Panc1 (cell line): ENCODE measurements at regions not wholly inside any gene's neighbourhood (a gene's known extent, or its start where the extent isn't known, plus 50 kb on each side); places are given as distances from the start of the nearest gene placed in this dataset.
A peak's percentile ranks its signal among the peaks of the same experiment; 100 is the strongest.

ENCODE experiments used
- ATAC-seq: fragments of 200-7000 bp; cut with Tn5 transposase; 2 replicates; pipeline ENCODE4 v1.9.1; 2020; ENCODE audit warnings: mild to moderate bottlenecking, moderate library complexity
- BruUV-seq: library from RNA; stranded (reverse); fragments of 400-500 nt; replicated peaks from 2 replicates; lab custom pipeline; 2021; lab: Mats Ljungman, UMichigan
- CTCF ChIA-PET: fragments of 300-600 bp; sonication (Branson Sonifier 250); formaldehyde crosslinking; loops from one replicate; lab custom pipeline; 2022; ENCODE audit warnings: antibody characterized with exemption; lab: Charles Lee
- POLR2A ChIA-PET: fragments of 300-600 bp; sonication (Branson Sonifier 250); formaldehyde crosslinking; loops from one replicate; lab custom pipeline; 2022; ENCODE audit warnings: antibody characterized with exemption; lab: Charles Lee
- DNase-seq: peaks from one replicate; pipeline ENCODE4 v3.0.0-alpha.2; 2010; ENCODE audit warnings: low read depth, low spot score
- H3K27ac ChIP-seq: 2 replicates; pipeline ENCODE4 v1.5.1; 2011; ENCODE audit warnings: mild to moderate bottlenecking, low read length, inconsistent platforms
- H3K27me3 ChIP-seq: fragments of 200-500 bp; sonication (Bioruptor generic); 2 replicates; pipeline ENCODE4 v1.6.0; 2014; ENCODE audit warnings: low read length, inconsistent platforms; ENCODE audit not compliant: control insufficient read depth, insufficient read depth
- H3K36me3 ChIP-seq: fragments of 200-500 bp; sonication (Bioruptor generic); 2 replicates; pipeline ENCODE4 v1.5.1; 2014; ENCODE audit warnings: inconsistent platforms, mild to moderate bottlenecking, low read length, moderate library complexity; ENCODE audit not compliant: control insufficient read depth, insufficient read depth
- H3K4me1 ChIP-seq: 2 replicates; pipeline ENCODE4 v1.5.1; 2011; ENCODE audit warnings: inconsistent platforms, mild to moderate bottlenecking, low read length, moderate library complexity; ENCODE audit not compliant: control insufficient read depth, insufficient read depth
- H3K4me3 ChIP-seq, 2 experiments: 2 replicates each; pipeline ENCODE4 v1.5.1; 2011 to 2012; ENCODE audit warnings: low read depth in 2 of 2, low read length in 2 of 2, mild to moderate bottlenecking in 2 of 2, inconsistent platforms in 1 of 2, moderate library complexity in 1 of 2
- H3K9me3 ChIP-seq: fragments of 200-500 bp; sonication (Bioruptor generic); 2 replicates; pipeline ENCODE4 v1.5.1; 2014; ENCODE audit warnings: low read depth, mild to moderate bottlenecking, inconsistent platforms, low read length, moderate library complexity; ENCODE audit not compliant: control insufficient read depth, insufficient read depth
- POLR2AphosphoS5 ChIP-seq: IDR thresholded peaks from 2 replicates; pipeline ENCODE4 v1.6.1; 2012; ENCODE audit warnings: mild to moderate bottlenecking, low read depth, low read length, moderate library complexity
- SIN3A ChIP-seq: IDR thresholded peaks from 2 replicates; pipeline ENCODE4 v1.6.1; 2012; ENCODE audit warnings: low read depth, mild to moderate bottlenecking, low read length, moderate library complexity, borderline replicate concordance; ENCODE audit not compliant: insufficient read depth
- TCF7L2 ChIP-seq: IDR thresholded peaks from 2 replicates; pipeline ENCODE4 v1.6.1; 2011; ENCODE audit warnings: mild to moderate bottlenecking, low read depth, low read length, inconsistent platforms
- in situ Hi-C: cut with HindIII; loops from 2 replicates; pipeline ENCODE4 v1.10.0; 2016; ENCODE audit warnings: low sequenced_read_pairs, low pct_unique_long_range_greater_than_20kb
- intact Hi-C: fragments of 100-400 bp; cut with micrococcal nuclease; formaldehyde crosslinking; loops from one replicate; pipeline ENCODE4 v1.10.0; 2022; ENCODE audit not compliant: unreplicated experiment
- TF ChIP-seq, protein P1 (sequence below): fragments of 450-650 bp; IDR thresholded peaks from 2 replicates; pipeline ENCODE4 v1.5.1; 2017; ENCODE audit warnings: mild to moderate bottlenecking
- TF ChIP-seq, protein P2 (sequence below), 2 experiments: IDR thresholded peaks; 2 replicates each; pipeline ENCODE4 v1.6.1; 2011 to 2012; ENCODE audit warnings: low read depth in 2 of 2, control low read depth in 1 of 2, low read length in 1 of 2, mild to moderate bottlenecking in 1 of 2, moderate library complexity in 1 of 2; ENCODE audit not compliant: insufficient read depth in 1 of 2

DNA sequence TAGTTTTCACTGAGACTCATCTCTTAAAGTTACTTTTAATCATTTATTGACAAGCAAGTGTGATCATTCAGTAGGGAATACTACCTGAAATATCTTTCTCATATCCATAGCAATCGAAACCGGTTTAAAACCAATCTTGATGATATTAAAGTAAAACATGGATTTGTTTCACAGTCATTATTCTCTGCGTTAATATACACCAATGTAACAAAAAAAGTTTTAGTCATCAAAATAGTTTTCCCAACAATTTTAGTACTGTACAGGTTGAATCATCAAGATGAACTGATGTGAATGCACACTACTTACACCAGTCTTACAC is 137.0 kb upstream of the KRAS start:
- DNase-seq (no peak), ATAC-seq (no peak)
- H3K36me3 ChIP-seq = no peaks in the 10 kb centered on the region
- BruUV-seq = no TSS peak
- TF ChIP-seq POLR2AphosphoS5 (no peak), SIN3A (no peak), TCF7L2 (no peak)
- TF ChIP-seq, protein P1, sequence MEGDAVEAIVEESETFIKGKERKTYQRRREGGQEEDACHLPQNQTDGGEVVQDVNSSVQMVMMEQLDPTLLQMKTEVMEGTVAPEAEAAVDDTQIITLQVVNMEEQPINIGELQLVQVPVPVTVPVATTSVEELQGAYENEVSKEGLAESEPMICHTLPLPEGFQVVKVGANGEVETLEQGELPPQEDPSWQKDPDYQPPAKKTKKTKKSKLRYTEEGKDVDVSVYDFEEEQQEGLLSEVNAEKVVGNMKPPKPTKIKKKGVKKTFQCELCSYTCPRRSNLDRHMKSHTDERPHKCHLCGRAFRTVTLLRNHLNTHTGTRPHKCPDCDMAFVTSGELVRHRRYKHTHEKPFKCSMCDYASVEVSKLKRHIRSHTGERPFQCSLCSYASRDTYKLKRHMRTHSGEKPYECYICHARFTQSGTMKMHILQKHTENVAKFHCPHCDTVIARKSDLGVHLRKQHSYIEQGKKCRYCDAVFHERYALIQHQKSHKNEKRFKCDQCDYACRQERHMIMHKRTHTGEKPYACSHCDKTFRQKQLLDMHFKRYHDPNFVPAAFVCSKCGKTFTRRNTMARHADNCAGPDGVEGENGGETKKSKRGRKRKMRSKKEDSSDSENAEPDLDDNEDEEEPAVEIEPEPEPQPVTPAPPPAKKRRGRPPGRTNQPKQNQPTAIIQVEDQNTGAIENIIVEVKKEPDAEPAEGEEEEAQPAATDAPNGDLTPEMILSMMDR = no peak; the same call in none of the 2 replicates
- TF ChIP-seq, protein P2, sequence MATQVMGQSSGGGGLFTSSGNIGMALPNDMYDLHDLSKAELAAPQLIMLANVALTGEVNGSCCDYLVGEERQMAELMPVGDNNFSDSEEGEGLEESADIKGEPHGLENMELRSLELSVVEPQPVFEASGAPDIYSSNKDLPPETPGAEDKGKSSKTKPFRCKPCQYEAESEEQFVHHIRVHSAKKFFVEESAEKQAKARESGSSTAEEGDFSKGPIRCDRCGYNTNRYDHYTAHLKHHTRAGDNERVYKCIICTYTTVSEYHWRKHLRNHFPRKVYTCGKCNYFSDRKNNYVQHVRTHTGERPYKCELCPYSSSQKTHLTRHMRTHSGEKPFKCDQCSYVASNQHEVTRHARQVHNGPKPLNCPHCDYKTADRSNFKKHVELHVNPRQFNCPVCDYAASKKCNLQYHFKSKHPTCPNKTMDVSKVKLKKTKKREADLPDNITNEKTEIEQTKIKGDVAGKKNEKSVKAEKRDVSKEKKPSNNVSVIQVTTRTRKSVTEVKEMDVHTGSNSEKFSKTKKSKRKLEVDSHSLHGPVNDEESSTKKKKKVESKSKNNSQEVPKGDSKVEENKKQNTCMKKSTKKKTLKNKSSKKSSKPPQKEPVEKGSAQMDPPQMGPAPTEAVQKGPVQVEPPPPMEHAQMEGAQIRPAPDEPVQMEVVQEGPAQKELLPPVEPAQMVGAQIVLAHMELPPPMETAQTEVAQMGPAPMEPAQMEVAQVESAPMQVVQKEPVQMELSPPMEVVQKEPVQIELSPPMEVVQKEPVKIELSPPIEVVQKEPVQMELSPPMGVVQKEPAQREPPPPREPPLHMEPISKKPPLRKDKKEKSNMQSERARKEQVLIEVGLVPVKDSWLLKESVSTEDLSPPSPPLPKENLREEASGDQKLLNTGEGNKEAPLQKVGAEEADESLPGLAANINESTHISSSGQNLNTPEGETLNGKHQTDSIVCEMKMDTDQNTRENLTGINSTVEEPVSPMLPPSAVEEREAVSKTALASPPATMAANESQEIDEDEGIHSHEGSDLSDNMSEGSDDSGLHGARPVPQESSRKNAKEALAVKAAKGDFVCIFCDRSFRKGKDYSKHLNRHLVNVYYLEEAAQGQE (IDR thresholded peaks at IDR 0.05; ENCODE audit: insufficient read depth in 1 of 2, low read depth in 2 of 2, low read length in 1 of 2) = no peak
- H3K9me3 ChIP-seq = no peaks in the 10 kb centered on the region
- H3K27ac ChIP-seq = no peak overlapping the region
- H3K27me3 ChIP-seq = no peaks in the 10 kb centered on the region
- peaks cover 12% of the 10 kb centered on the region for H3K4me1 ChIP-seq
- in situ Hi-C loops = no loop called here
- intact Hi-C loops = loop anchor here (1.0 kb wide), 1 partner anchor 176 kb away; no protein-coding TSS in a partner anchor
- POLR2A ChIA-PET = interaction anchor here (0.6 to 1.2 kb wide), 9 partner anchors 47 to 779 kb away, joined by 3 to 7 read pairs (median 4); partner anchors contain the start of gene KRAS
- no peak overlapping the region for H3K4me3 ChIP-seq
- CTCF ChIA-PET = interaction anchor here (0.6 to 1.7 kb wide), 11 partner anchors 22 to 669 kb away, joined by 3 to 8 read pairs (median 4); partner anchors contain the start of genes DNAI7 and ETFRF1

DNA sequence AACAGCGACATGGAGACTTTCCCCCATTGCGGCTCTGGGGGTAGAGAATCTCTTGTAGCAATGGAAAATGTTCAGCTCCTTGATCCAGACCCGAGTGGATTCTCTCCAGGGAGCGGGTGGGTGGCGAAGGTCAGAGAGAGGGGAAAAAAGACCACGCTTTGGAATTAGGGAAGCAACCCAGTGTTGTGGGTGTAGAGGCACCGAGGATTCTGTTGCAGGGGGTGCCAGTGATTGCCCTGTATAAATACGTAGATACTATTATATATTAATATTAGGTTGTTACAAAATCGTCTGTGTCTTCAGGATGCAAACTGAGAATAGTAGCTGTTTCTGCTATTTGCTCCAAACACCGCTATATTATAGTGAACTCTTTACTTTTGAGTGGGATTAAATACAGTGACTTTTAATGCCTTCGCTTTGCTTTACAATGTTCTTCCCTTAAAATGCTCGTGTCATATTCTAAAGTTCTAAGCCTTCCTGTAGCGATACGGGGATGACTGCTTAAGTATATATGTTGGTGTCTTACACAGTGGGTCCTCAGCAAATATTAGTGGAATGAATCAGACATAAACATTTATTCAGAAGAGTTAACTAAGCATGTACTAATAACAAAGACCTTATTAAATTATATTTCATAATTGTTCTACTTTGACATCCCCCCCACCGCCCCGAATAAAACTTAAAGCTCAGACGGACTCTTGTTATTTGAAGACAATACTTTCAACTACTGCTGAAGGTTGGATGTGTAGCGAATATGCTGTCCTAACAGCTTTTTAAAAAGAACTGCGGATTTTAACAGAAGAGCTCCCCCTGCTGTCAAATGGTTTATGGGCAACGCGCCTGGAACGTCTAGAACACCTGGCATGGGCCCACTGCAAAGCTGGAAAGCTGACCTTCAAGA is 136.4 kb upstream of the KRAS start:
- CTCF ChIA-PET = interaction anchor here (0.6 to 1.7 kb wide), 12 partner anchors 21 to 670 kb away, joined by 3 to 8 read pairs (median 4); partner anchors contain the start of genes DNAI7 and ETFRF1
- H3K36me3 ChIP-seq = no peaks in the 10 kb centered on the region
- POLR2A ChIA-PET = interaction anchor here (0.5 to 1.2 kb wide), 11 partner anchors 48 to 780 kb away, joined by 3 to 7 read pairs (median 4); partner anchors contain the start of gene KRAS
- H3K27me3 ChIP-seq = no peaks in the 10 kb centered on the region
- BruUV-seq = no TSS peak
- in situ Hi-C loops (no loop called here), intact Hi-C loops (loop anchor here (1.0 kb wide), 1 partner anchor 176 kb away; no protein-coding TSS in a partner anchor)
- DNase-seq (peak; percentile 92), ATAC-seq (peak; percentile 72)
- no peaks in the 10 kb centered on the region for H3K9me3 ChIP-seq
- H3K4me3 ChIP-seq = peak overlapping the region; percentile 70 to 97
- H3K27ac ChIP-seq = peak overlapping the region; percentile 85
- H3K4me1 ChIP-seq = peaks cover 12% of the 10 kb centered on the region
- TF ChIP-seq SIN3A = no peak
- TF ChIP-seq, protein P1 = peak; percentile 98
